GM12874 (cell line): ENCODE measurements at regions not wholly inside any gene's neighbourhood (a gene's known extent, or its start where the extent isn't known, plus 50 kb on each side); places are given as distances from the start of the nearest gene placed in this dataset.

Experiments
- CTCF ChIP-seq: IDR thresholded peaks from 2 replicates; pipeline ENCODE4 v1.5.1; 2011; ENCODE audit warnings: low read depth, mild to moderate bottlenecking, control low read depth, low read length, moderate library complexity; ENCODE audit not compliant: insufficient read depth

GRCh38 chr4:100872811-100873210 lies 355.0 kb upstream of the EMCN start:
- TF ChIP-seq CTCF = no peak

- TF ChIP-seq CTCF = no peak
Observed at GRCh38 chr4:100870940-100871772, 353.3 kb upstream of the EMCN start.

GRCh38 chr4:100869276-100869675 lies 351.5 kb upstream of the EMCN start:
- no peak for TF ChIP-seq CTCF

GRCh38 chr4:100852326-100852725 lies 334.5 kb upstream of the EMCN start:
- TF ChIP-seq CTCF = no peak

GRCh38 chr4:100849319-100849718 lies 331.5 kb upstream of the EMCN start:
- no peak for TF ChIP-seq CTCF

GRCh38 chr4:100848841-100849240 lies 331.0 kb upstream of the EMCN start:
- peak; percentile 47 for TF ChIP-seq CTCF

GRCh38 chr4:100843910-100844309 lies 326.1 kb upstream of the EMCN start:
- TF ChIP-seq CTCF = no peak
